Fibroblast of lung (primary cell): ENCODE measurements at regions not wholly inside any gene's neighbourhood (a gene's known extent, or its start where the extent isn't known, plus 50 kb on each side); places are given as distances from the start of the nearest gene placed in this dataset.

ENCODE experiments used
- CTCF ChIP-seq, 2 donors: IDR thresholded peaks in 1 of 2; conservative IDR thresholded peaks in 1 of 2; 1 replicate in 1 of 2; 2 replicates in 1 of 2; pipeline ENCODE4 v1.5.1; 2011 to 2012; ENCODE audit warnings: low read length in 2 of 2, control low read depth in 1 of 2, inconsistent platforms in 1 of 2, low read depth in 1 of 2, mild to moderate bottlenecking in 1 of 2
- EZH2 ChIP-seq: IDR thresholded peaks from 2 replicates; pipeline ENCODE4 v1.5.1; 2012; ENCODE audit warnings: low read length, control low read depth, mild to moderate bottlenecking; ENCODE audit errors: missing control alignments

DNA sequence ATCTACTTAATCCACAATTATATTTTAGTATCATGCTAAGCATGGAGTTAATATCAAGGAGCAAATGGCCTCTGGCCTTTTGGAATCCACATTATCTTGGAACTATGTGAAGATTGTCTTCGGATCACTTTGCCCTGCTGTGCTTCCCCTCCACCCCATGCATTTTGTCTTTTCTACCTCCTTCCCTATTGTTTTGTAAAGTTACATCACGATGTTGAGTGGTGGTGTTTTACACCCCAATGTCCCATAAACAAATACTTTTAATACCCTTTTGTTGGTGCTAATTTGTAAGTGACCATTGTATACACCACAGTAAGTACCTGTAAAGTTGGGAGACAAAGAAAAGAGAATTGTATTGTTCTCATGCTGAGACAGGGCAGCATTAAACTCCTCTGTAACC is 258.4 kb upstream of the ZNF717 start:
- TF ChIP-seq CTCF (conservative IDR thresholded peaks at IDR 0.05 in 1 of 2, IDR thresholded peaks at IDR 0.05 in 1 of 2; ENCODE audit: low read depth in 1 of 2, low read length in 2 of 2), result no peak
- TF ChIP-seq EZH2, result no peak
